HG03460 (cell line): ENCODE measurements at regions not wholly inside any gene's neighbourhood (a gene's known extent, or its start where the extent isn't known, plus 50 kb on each side); places are given as distances from the start of the nearest gene placed in this dataset.

Source experiments
- ATAC-seq: cut with Tn5 transposase; IDR thresholded peaks from one replicate; pipeline ENCODE4 v1.9.1; 2021; ENCODE audit not compliant: unreplicated experiment

GRCh38 chr5:1748271-1748670, 51.4 kb downstream of the MRPL36 start:
- ATAC-seq: no peak

- no peak for ATAC-seq
Observed at GRCh38 chr5:1747803-1748085, 51.9 kb downstream of the MRPL36 start.

GRCh38 chr5:1747079-1747802, 52.4 kb downstream of the MRPL36 start:
- no peak for ATAC-seq

- no peak for ATAC-seq
Observed at GRCh38 chr5:1746371-1747078, 53.1 kb downstream of the MRPL36 start.

GRCh38 chr5:1745796-1746370, 53.8 kb downstream of the MRPL36 start:
- ATAC-seq: no peak

- no peak for ATAC-seq
Observed at GRCh38 chr5:1745123-1745795, 54.4 kb downstream of the MRPL36 start.

- ATAC-seq: no peak
Observed at GRCh38 chr5:1744393-1745122, 55.1 kb downstream of the MRPL36 start.

GRCh38 chr5:1743769-1744085, 55.9 kb downstream of the MRPL36 start:
- no peak for ATAC-seq

- no peak for ATAC-seq
Observed at GRCh38 chr5:1743061-1743768, 56.4 kb downstream of the MRPL36 start.

- ATAC-seq: peak; percentile 86
Observed at GRCh38 chr5:1737790-1738405, 61.7 kb downstream of the MRPL36 start.

GRCh38 chr5:1736889-1737711, 62.5 kb downstream of the MRPL36 start:
- no peak for ATAC-seq

GRCh38 chr5:1736065-1736464, 63.6 kb downstream of the MRPL36 start:
- ATAC-seq: no peak

GRCh38 chr5:1735320-1735970, 64.2 kb downstream of the MRPL36 start:
- no peak for ATAC-seq

GRCh38 chr5:1734908-1735289, 64.7 kb downstream of the MRPL36 start:
- ATAC-seq: no peak

- ATAC-seq: no peak
Observed at GRCh38 chr5:1734271-1734907, 65.2 kb downstream of the MRPL36 start.

- ATAC-seq: no peak
Observed at GRCh38 chr5:1733369-1733768, 66.3 kb downstream of the MRPL36 start.

- no peak for ATAC-seq
Observed at GRCh38 chr5:1732945-1733344, 66.7 kb downstream of the MRPL36 start.

GRCh38 chr5:1732238-1732941, 67.2 kb downstream of the MRPL36 start:
- ATAC-seq: no peak
